Stimulated activated CD4-positive, alpha-beta T cell treated with anti-CD3 and anti-CD28 coated beads, Interleukin-4, amount 100 ng/mL, for 24 hours (primary cell): ENCODE measurements at regions not wholly inside any gene's neighbourhood (a gene's known extent, or its start where the extent isn't known, plus 50 kb on each side); places are given as distances from the start of the nearest gene placed in this dataset.

ENCODE experiments used
- DNase-seq: peaks from one replicate; pipeline ENCODE4 v3.0.0-alpha.2; 2020

- DNase-seq, result no peak
These were observed 74.2 kb upstream of the EEPD1 start for GRCh38 chr7:36078816-36079360.

GRCh38 chr7:36079446-36080025 is 73.5 kb upstream of the EEPD1 start:
- DNase-seq, result no peak

- no peak for DNase-seq
These were observed 72.2 kb upstream of the EEPD1 start for GRCh38 chr7:36080843-36081242.

- no peak for DNase-seq
These were observed 70.8 kb upstream of the EEPD1 start for GRCh38 chr7:36082216-36082615.

GRCh38 chr7:36082910-36083309 is 70.1 kb upstream of the EEPD1 start:
- no peak for DNase-seq

GRCh38 chr7:36083626-36084380 is 69.3 kb upstream of the EEPD1 start:
- DNase-seq, result no peak

GRCh38 chr7:36084485-36085091 is 68.5 kb upstream of the EEPD1 start:
- no peak for DNase-seq

- no peak for DNase-seq
These were observed 68.0 kb upstream of the EEPD1 start for GRCh38 chr7:36085096-36085495.

GRCh38 chr7:36086571-36086970 is 66.5 kb upstream of the EEPD1 start:
- DNase-seq, result no peak

- DNase-seq, result no peak
These were observed 64.5 kb upstream of the EEPD1 start for GRCh38 chr7:36088553-36088952.

GRCh38 chr7:36088966-36089365 is 64.1 kb upstream of the EEPD1 start:
- DNase-seq, result no peak

- DNase-seq, result no peak
These were observed 61.8 kb upstream of the EEPD1 start for GRCh38 chr7:36090976-36091873.

- DNase-seq, result no peak
These were observed 61.2 kb upstream of the EEPD1 start for GRCh38 chr7:36091874-36092176.

GRCh38 chr7:36092221-36092771 is 60.8 kb upstream of the EEPD1 start:
- DNase-seq, result no peak

GRCh38 chr7:36096460-36097095 is 56.5 kb upstream of the EEPD1 start:
- no peak for DNase-seq

- DNase-seq, result no peak
These were observed 55.0 kb upstream of the EEPD1 start for GRCh38 chr7:36098096-36098495.

- DNase-seq, result no peak
These were observed 52.8 kb upstream of the EEPD1 start for GRCh38 chr7:36100226-36100625.

- DNase-seq, result no peak
These were observed 52.4 kb upstream of the EEPD1 start for GRCh38 chr7:36100634-36101033.
